ENCODE measurements at regions not wholly inside any gene's neighbourhood (a gene's known extent, or its start where the extent isn't known, plus 50 kb on each side); places are given as distances from the start of the nearest gene placed in this dataset.

DNA sequence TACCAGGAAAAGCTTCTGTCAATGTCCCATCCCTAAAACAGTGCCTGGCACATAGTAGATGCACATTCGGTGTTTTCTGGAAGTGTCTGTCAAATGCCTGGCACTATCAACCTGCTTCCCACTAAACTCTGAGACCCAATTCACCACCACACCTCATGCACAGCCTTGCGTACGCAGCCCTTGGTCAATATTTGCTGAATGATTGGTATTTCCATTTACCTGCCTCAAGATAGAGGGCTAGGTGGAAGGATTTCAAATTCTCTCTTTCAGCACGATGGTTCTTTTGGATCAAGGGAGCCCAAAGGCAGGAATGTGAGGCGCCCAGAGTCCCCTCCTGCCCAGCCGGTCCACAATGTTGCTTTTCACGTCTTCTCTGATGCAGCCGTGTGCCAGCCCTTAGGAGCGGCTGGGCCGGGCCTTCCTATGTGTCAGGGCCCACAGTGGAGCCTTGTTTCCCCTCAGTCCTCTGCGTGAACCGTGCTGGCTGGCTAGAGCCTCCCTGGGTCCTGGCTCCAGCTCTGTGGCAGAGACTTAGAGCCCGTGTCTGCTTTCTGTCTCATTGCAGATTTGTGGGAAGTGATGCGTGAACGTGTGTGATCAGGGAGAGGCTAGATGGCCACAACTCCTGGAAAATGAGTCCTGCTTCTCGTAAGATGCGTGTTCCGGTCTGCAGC is 99.9 kb upstream of the RFLNA start:
- TF ChIP-seq EZH2 (IDR thresholded peaks at IDR 0.05; ENCODE audit: insufficient read depth, poor library complexity, severe bottlenecking) (no peak), EZH2phosphoT487 (IDR thresholded peaks at IDR 0.05; ENCODE audit: insufficient read depth, low read depth) (no peak)

Data from GM23248 (cell line).